GM19238 (cell line): ENCODE measurements at regions not wholly inside any gene's neighbourhood (a gene's known extent, or its start where the extent isn't known, plus 50 kb on each side); places are given as distances from the start of the nearest gene placed in this dataset.

Experiments used
- DNase-seq: peaks from one replicate; pipeline ENCODE4 v3.0.0; 2011; ENCODE audit warnings: low spot score; ENCODE audit not compliant: insufficient read length

- no peak for DNase-seq
Observed at GRCh38 chr6:65938000-65938399, 231.0 kb upstream of the EYS start.

- no peak for DNase-seq
Observed at GRCh38 chr6:65935412-65935811, 228.4 kb upstream of the EYS start.

- no peak for DNase-seq
Observed at GRCh38 chr6:65933390-65933789, 226.4 kb upstream of the EYS start.

GRCh38 chr6:65927141-65927540 lies 220.1 kb upstream of the EYS start:
- no peak for DNase-seq

- DNase-seq: no peak
Observed at GRCh38 chr6:65924411-65924810, 217.4 kb upstream of the EYS start.

- DNase-seq: no peak
Observed at GRCh38 chr6:65922049-65922448, 215.0 kb upstream of the EYS start.

GRCh38 chr6:65908065-65908464 lies 201.0 kb upstream of the EYS start:
- no peak for DNase-seq

- DNase-seq: no peak
Observed at GRCh38 chr6:65903992-65904391, 197.0 kb upstream of the EYS start.

GRCh38 chr6:65900928-65901327 lies 193.9 kb upstream of the EYS start:
- no peak for DNase-seq

- no peak for DNase-seq
Observed at GRCh38 chr6:65896140-65896539, 189.1 kb upstream of the EYS start.

GRCh38 chr6:65876668-65877067 lies 169.6 kb upstream of the EYS start:
- no peak for DNase-seq

GRCh38 chr6:65852369-65852852 lies 145.4 kb upstream of the EYS start:
- DNase-seq: no peak

GRCh38 chr6:65830151-65830550 lies 123.1 kb upstream of the EYS start:
- no peak for DNase-seq

GRCh38 chr6:65819152-65819551 lies 112.1 kb upstream of the EYS start:
- DNase-seq: no peak

GRCh38 chr6:65818576-65818975 lies 111.5 kb upstream of the EYS start:
- no peak for DNase-seq

- DNase-seq: no peak
Observed at GRCh38 chr6:65816991-65817390, 110.0 kb upstream of the EYS start.

GRCh38 chr6:65814071-65814470 lies 107.0 kb upstream of the EYS start:
- DNase-seq: no peak

GRCh38 chr6:65803186-65803585 lies 96.2 kb upstream of the EYS start:
- DNase-seq: no peak

- DNase-seq: no peak
Observed at GRCh38 chr6:65799389-65799788, 92.4 kb upstream of the EYS start.

- DNase-seq: no peak
Observed at GRCh38 chr6:65798280-65799014, 91.4 kb upstream of the EYS start.

- no peak for DNase-seq
Observed at GRCh38 chr6:65790666-65791065, 83.6 kb upstream of the EYS start.

- DNase-seq: no peak
Observed at GRCh38 chr6:65787787-65788186, 80.8 kb upstream of the EYS start.

- DNase-seq: no peak
Observed at GRCh38 chr6:65786815-65787214, 79.8 kb upstream of the EYS start.

- DNase-seq: no peak
Observed at GRCh38 chr6:65780691-65781090, 73.7 kb upstream of the EYS start.
